ENCODE measurements at regions not wholly inside any gene's neighbourhood (a gene's known extent, or its start where the extent isn't known, plus 50 kb on each side); places are given as distances from the start of the nearest gene placed in this dataset.
"Not testable (repeated sequence)": the region's sequence is repeated elsewhere in the genome, so short reads cannot be mapped to it uniquely, and the experiment has no call there.

DNA sequence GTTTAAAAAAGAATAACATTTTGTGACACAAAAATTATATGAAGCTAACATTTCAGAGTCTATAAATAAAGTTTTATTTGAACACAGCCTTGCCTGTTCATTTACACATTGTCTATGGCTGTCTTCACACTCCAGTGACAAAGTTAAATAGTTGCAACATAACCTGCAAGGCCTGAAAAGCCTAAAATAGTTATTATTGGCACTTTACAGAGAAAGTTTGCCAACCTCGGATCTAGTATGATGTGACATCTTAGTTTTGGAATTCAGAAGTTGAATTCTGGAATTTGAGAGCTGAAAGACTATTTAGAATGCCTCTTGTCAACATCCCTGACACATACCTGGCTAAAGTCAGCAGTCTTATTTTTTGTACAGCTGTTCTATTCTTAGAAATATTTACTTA is 68.3 kb downstream of the DYRK2 start:
- no peak overlapping the region for H3K9ac ChIP-seq (ENCODE audit: low read length)
- no peaks in the 10 kb centered on the region for H3K36me3 ChIP-seq (ENCODE audit: control insufficient read depth, insufficient read depth, low read length)
- H3K27ac ChIP-seq (ENCODE audit: low read depth, low read length): no peak overlapping the region
- peaks cover 6% of the 10 kb centered on the region; the same call in 1 of the 2 replicates for H3K4me1 ChIP-seq (ENCODE audit: control insufficient read depth, insufficient read depth, low read length)
- H3K9me3 ChIP-seq (ENCODE audit: control insufficient read depth, insufficient read depth, low read depth, low read length): no peaks in the 10 kb centered on the region
- H3K27me3 ChIP-seq (ENCODE audit: control insufficient read depth, insufficient read depth, low read length): no peaks in the 10 kb centered on the region
- no peak overlapping the region for H3K4me3 ChIP-seq (ENCODE audit: low read depth, low read length)

DNA sequence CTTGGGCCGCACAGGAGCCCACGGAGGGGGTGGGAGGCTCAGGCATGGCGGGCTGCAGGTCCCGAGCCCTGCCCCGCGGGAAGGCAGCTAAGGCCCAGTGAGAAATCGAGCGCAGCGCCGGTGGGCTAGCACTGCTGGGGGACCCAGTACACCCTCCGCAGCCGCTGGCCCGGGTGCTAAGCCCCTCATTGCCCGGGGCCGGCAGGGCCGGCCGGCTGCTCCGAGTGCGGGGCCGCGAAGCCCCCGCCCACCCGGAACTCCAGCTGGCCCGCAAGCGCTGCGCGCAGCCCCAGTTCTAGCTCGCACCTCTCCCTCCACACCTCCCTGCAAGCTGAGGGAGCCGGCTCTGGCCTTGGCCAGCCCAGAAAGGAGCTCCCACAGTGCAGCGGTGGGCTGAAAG is 70.8 kb downstream of the DYRK2 start:
- H3K27me3 ChIP-seq (ENCODE audit: control insufficient read depth, insufficient read depth, low read length); H3K9me3 ChIP-seq (ENCODE audit: control insufficient read depth, insufficient read depth, low read depth, low read length); H3K4me3 ChIP-seq (ENCODE audit: low read depth, low read length); H3K27ac ChIP-seq (ENCODE audit: low read depth, low read length); H3K36me3 ChIP-seq (ENCODE audit: control insufficient read depth, insufficient read depth, low read length); H3K4me1 ChIP-seq (ENCODE audit: control insufficient read depth, insufficient read depth, low read length); H3K9ac ChIP-seq (ENCODE audit: low read length): not testable (repeated sequence)

DNA sequence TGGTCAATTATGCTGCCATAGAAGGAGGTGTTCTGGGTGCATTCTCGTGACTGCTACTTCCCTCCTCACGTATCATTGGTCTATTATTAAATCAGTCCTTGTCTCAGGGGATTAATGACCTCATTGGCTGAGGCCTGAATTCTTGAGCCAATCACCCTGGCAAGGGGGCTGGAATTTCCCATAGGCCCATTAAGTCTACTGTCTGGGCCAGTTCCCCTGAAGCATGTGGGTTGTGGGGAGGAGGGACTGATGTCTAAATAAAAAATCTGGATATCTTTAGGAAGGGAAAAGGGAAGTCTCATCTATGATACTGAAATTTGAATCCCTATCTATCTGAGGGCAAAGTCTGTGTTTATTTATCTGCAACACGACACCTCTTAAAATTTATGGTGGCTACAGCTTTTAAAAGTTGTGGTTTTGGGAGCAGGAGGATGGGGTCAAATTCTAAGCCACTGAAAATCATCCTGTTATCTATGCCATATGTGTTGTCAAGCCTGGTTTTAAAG is 71.9 kb downstream of the DYRK2 start:
- no peaks in the 10 kb centered on the region for H3K4me1 ChIP-seq (ENCODE audit: control insufficient read depth, insufficient read depth, low read length)
- H3K36me3 ChIP-seq (ENCODE audit: control insufficient read depth, insufficient read depth, low read length): no peaks in the 10 kb centered on the region
- H3K27ac ChIP-seq (ENCODE audit: low read depth, low read length): no peak overlapping the region
- no peak overlapping the region for H3K9ac ChIP-seq (ENCODE audit: low read length)
- no peak overlapping the region for H3K4me3 ChIP-seq (ENCODE audit: low read depth, low read length)
- H3K27me3 ChIP-seq (ENCODE audit: control insufficient read depth, insufficient read depth, low read length): no peaks in the 10 kb centered on the region
- peaks cover 5% of the 10 kb centered on the region; the same call in 1 of the 2 replicates for H3K9me3 ChIP-seq (ENCODE audit: control insufficient read depth, insufficient read depth, low read depth, low read length)

DNA sequence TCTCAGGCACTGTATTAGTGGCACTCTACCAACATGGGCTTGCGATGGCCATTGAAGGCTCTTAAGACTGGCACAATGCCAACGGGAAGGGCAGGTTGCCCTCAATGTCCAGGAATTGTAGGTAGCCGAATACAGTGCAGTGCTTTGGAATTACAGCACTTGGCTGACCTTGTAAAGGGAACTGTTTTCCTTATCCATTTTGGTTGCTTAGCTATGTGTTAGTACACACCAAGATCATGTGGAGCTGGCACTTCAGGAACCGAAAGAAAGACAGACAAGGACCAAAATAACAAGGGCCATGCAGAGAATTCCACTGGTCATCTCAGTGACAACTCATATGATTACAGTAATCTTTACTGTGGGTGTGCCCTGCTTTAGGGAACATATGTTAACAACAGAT is 72.7 kb downstream of the DYRK2 start:
- Histone ChIP-seq H3K27me3 (ENCODE audit: control insufficient read depth, insufficient read depth, low read length) (no peaks in the 10 kb centered on the region), H3K27ac (ENCODE audit: low read depth, low read length) (no peak overlapping the region), H3K4me1 (ENCODE audit: control insufficient read depth, insufficient read depth, low read length) (no peaks in the 10 kb centered on the region), H3K9ac (ENCODE audit: low read length) (no peak overlapping the region), H3K36me3 (ENCODE audit: control insufficient read depth, insufficient read depth, low read length) (no peaks in the 10 kb centered on the region), H3K9me3 (ENCODE audit: control insufficient read depth, insufficient read depth, low read depth, low read length) (peaks cover 5% of the 10 kb centered on the region; the same call in 1 of the 2 replicates), H3K4me3 (ENCODE audit: low read depth, low read length) (no peak overlapping the region)

DNA sequence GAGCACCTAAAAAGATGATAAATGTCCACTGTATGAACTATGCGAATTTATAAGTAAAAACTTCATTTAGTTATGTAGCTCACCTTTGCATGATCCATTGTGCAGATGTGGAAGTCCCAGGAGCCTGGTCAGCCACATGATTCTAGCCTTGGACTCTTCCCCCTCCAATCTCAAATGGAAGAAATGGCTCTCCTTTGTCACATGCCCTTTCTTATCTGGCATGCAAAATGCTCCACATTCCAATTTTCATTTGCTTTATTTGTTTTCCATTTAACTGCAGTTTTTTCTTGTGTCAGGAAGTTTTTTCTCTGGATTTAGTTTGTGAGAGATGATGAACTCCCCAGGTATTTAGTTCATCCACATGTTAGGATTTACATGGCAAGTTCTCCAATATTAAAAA is 73.8 kb downstream of the DYRK2 start:
- H3K27me3 ChIP-seq (ENCODE audit: control insufficient read depth, insufficient read depth, low read length): no peaks in the 10 kb centered on the region
- H3K9ac ChIP-seq (ENCODE audit: low read length): no peak overlapping the region
- no peaks in the 10 kb centered on the region for H3K36me3 ChIP-seq (ENCODE audit: control insufficient read depth, insufficient read depth, low read length)
- no peaks in the 10 kb centered on the region for H3K4me1 ChIP-seq (ENCODE audit: control insufficient read depth, insufficient read depth, low read length)
- peaks cover 5% of the 10 kb centered on the region; the same call in 1 of the 2 replicates for H3K9me3 ChIP-seq (ENCODE audit: control insufficient read depth, insufficient read depth, low read depth, low read length)
- H3K27ac ChIP-seq (ENCODE audit: low read depth, low read length): no peak overlapping the region
- H3K4me3 ChIP-seq (ENCODE audit: low read depth, low read length): no peak overlapping the region

DNA sequence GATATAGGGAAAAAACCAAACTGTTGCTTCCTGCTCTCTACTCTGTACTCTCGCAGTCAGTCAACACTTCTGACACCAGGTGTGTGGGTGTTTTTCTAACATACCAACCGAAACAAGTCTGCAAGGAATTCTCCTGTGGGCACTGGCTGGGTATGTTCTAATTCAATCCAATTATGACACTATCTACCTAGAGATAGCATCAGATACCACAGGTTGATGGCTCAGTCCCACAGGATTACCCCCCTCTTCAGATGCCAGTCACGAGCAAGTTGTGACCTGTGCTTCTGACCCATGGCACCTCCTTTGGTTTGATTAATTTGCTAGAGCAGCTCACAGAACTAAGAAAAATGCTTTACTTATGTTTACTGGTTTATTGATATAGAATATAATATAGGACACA is 78.3 kb downstream of the DYRK2 start:
- Histone ChIP-seq H3K36me3 (ENCODE audit: control insufficient read depth, insufficient read depth, low read length) (no peaks in the 10 kb centered on the region), H3K27me3 (ENCODE audit: control insufficient read depth, insufficient read depth, low read length) (no peaks in the 10 kb centered on the region), H3K9ac (ENCODE audit: low read length) (no peak overlapping the region), H3K4me1 (ENCODE audit: control insufficient read depth, insufficient read depth, low read length) (no peaks in the 10 kb centered on the region), H3K27ac (ENCODE audit: low read depth, low read length) (no peak overlapping the region), H3K4me3 (ENCODE audit: low read depth, low read length) (no peak overlapping the region), H3K9me3 (ENCODE audit: control insufficient read depth, insufficient read depth, low read depth, low read length) (peaks cover 5% of the 10 kb centered on the region; the same call in 1 of the 2 replicates)

DNA sequence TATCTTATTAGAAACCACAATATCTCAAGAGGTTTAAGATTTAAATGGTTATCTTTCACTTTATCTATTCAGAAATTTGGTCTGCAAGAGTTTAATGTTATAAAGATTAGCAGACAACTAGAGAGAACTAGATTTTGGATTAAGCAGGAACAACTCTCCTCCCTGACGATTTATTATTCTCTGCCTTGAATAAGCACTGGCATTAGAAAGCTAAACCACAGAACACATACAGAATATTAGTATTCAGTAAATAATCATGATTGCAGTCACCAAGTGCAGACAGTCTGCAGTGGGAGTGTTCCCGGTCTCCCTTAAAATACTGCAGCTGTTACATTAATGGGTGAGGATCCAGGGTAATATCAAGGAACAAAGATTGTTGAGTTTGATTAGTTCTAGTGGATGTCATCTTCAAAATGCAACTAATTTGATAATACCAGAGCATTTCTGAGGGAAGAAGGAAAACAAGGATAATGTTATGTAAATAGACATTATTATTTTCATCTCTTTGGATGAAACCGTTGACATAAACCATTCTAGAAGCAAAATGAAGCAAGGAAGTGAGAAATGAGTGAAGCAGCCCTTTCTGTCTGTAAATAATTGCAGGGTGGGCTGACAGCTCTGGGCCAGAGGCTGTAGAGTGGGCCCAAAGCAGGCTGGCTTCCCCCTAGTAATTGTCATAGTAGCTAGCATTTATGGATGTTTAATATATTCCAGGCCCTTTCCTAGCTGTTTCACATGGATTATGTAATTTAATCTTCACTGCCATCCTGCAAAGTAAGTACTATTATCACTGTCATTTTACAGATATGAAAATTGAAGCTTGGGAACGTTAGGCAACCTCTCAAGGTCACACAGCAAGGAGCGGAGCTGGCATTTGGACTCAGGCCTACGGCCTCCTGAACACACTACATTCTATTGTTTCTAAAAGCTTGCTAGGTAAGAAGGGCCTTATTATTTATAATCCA is 79.4 kb downstream of the DYRK2 start:
- H3K4me1 ChIP-seq (ENCODE audit: control insufficient read depth, insufficient read depth, low read length): no peaks in the 10 kb centered on the region
- H3K9ac ChIP-seq (ENCODE audit: low read length): no peak overlapping the region
- no peaks in the 10 kb centered on the region for H3K27me3 ChIP-seq (ENCODE audit: control insufficient read depth, insufficient read depth, low read length)
- peaks cover 3% of the 10 kb centered on the region; the same call in 1 of the 2 replicates for H3K9me3 ChIP-seq (ENCODE audit: control insufficient read depth, insufficient read depth, low read depth, low read length)
- no peaks in the 10 kb centered on the region for H3K36me3 ChIP-seq (ENCODE audit: control insufficient read depth, insufficient read depth, low read length)
- no peak overlapping the region for H3K27ac ChIP-seq (ENCODE audit: low read depth, low read length)
- no peak overlapping the region for H3K4me3 ChIP-seq (ENCODE audit: low read depth, low read length)

DNA sequence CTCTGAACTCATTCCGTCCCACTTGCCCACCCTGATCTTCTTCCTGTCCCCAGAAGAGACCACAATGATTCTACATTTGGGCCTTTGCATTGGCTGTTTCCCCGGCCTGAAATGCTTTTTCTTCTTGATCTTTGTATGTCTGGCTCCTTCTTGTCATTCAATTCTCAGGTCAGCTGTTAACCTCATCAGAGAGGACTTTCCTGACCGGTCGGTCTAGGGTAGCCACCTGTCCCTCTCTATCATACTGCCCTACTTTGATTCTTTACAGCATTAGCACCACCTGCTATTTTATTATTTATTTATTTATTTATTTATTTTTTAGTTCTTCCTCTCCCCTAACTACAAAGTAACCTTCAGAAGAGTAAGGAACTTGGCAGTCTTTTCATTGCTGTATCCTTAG is 84.3 kb downstream of the DYRK2 start:
- H3K36me3 ChIP-seq (ENCODE audit: control insufficient read depth, insufficient read depth, low read length): no peaks in the 10 kb centered on the region
- H3K9ac ChIP-seq (ENCODE audit: low read length): no peak overlapping the region
- no peak overlapping the region for H3K27ac ChIP-seq (ENCODE audit: low read depth, low read length)
- no peak overlapping the region for H3K4me3 ChIP-seq (ENCODE audit: low read depth, low read length)
- H3K27me3 ChIP-seq (ENCODE audit: control insufficient read depth, insufficient read depth, low read length): no peaks in the 10 kb centered on the region
- H3K9me3 ChIP-seq (ENCODE audit: control insufficient read depth, insufficient read depth, low read depth, low read length): no peaks in the 10 kb centered on the region
- H3K4me1 ChIP-seq (ENCODE audit: control insufficient read depth, insufficient read depth, low read length): peaks cover 3% of the 10 kb centered on the region; the same call in 1 of the 2 replicates

DNA sequence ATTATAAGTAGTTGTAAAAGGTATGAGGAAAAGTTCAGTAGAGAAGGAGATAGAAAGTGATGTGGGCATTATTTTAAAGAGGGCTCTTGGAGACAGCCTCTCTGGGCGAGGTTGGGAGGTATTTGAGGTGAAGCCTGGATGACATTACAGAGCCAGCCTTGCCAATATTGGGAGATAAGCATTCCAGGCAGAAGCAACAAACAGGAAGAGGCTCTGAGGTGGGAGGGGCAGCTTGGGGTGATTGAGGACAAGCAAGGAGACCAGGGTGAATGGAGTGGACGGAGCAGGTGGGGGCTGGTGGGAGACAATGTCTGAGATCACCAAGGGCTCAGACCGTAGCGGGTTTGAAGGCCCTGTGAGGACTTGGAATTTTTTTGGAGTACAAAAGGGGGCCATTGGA is 87.3 kb downstream of the DYRK2 start:
- H3K36me3 ChIP-seq (ENCODE audit: control insufficient read depth, insufficient read depth, low read length): no peaks in the 10 kb centered on the region
- H3K4me3 ChIP-seq (ENCODE audit: low read depth, low read length): no peak overlapping the region
- H3K4me1 ChIP-seq (ENCODE audit: control insufficient read depth, insufficient read depth, low read length): peaks cover 7% of the 10 kb centered on the region; the same call in 1 of the 2 replicates
- H3K9ac ChIP-seq (ENCODE audit: low read length): no peak overlapping the region
- no peaks in the 10 kb centered on the region for H3K9me3 ChIP-seq (ENCODE audit: control insufficient read depth, insufficient read depth, low read depth, low read length)
- H3K27ac ChIP-seq (ENCODE audit: low read depth, low read length): no peak overlapping the region
- H3K27me3 ChIP-seq (ENCODE audit: control insufficient read depth, insufficient read depth, low read length): no peaks in the 10 kb centered on the region

DNA sequence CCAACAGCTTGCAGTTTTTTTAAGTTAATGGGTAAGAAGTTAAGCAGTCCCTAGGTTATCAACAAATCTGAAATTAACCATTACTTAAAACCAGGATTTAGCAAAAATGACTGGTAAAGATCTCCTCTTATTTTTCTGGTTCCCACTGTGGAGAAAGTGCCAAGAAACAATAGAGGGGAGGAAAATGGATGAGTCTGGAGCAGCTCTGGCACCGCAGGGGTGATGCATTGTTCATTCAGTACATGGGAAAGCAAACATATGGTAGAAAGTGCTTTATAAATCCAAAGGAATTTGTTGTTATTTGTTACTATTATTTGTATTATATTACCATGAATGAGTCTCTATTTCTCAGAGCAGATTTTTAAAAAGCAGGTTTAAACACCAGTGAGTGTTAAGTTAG is 92.2 kb downstream of the DYRK2 start:
- H3K9me3 ChIP-seq (ENCODE audit: control insufficient read depth, insufficient read depth, low read depth, low read length): no peaks in the 10 kb centered on the region
- no peak overlapping the region for H3K9ac ChIP-seq (ENCODE audit: low read length)
- H3K27ac ChIP-seq (ENCODE audit: low read depth, low read length): no peak overlapping the region
- H3K36me3 ChIP-seq (ENCODE audit: control insufficient read depth, insufficient read depth, low read length): no peaks in the 10 kb centered on the region
- H3K4me3 ChIP-seq (ENCODE audit: low read depth, low read length): no peak overlapping the region
- no peaks in the 10 kb centered on the region for H3K27me3 ChIP-seq (ENCODE audit: control insufficient read depth, insufficient read depth, low read length)
- H3K4me1 ChIP-seq (ENCODE audit: control insufficient read depth, insufficient read depth, low read length): peaks cover 24% of the 10 kb centered on the region

DNA sequence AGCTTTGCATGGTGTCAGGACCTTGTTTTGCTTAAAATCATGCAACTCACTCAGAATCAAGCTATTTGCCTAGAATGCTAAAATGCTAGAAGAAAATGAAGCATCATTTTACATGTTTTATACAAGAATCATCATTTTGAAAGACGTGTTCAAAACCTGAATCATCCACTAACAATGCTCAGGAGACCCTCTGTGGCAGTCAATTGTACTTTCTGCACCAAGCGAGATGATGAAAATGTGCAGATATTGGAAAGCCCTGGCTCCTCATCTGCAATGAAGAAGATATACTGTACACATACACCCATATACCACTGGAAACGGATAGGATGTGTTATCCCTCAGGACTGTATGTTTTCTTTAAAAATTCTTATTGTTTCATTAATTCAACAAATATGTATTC is 92.7 kb downstream of the DYRK2 start:
- H3K27ac ChIP-seq (ENCODE audit: low read depth, low read length): no peak overlapping the region
- no peaks in the 10 kb centered on the region for H3K9me3 ChIP-seq (ENCODE audit: control insufficient read depth, insufficient read depth, low read depth, low read length)
- H3K4me3 ChIP-seq (ENCODE audit: low read depth, low read length): no peak overlapping the region
- H3K27me3 ChIP-seq (ENCODE audit: control insufficient read depth, insufficient read depth, low read length): no peaks in the 10 kb centered on the region
- H3K9ac ChIP-seq (ENCODE audit: low read length): no peak overlapping the region
- peaks cover 21% of the 10 kb centered on the region for H3K4me1 ChIP-seq (ENCODE audit: control insufficient read depth, insufficient read depth, low read length)
- H3K36me3 ChIP-seq (ENCODE audit: control insufficient read depth, insufficient read depth, low read length): no peaks in the 10 kb centered on the region

Data from HUES6 (cell line).